Neuron (in vitro differentiated cells): ENCODE measurements at regions not wholly inside any gene's neighbourhood (a gene's known extent, or its start where the extent isn't known, plus 50 kb on each side); places are given as distances from the start of the nearest gene placed in this dataset.
"Not testable (repeated sequence)": the region's sequence is repeated elsewhere in the genome, so short reads cannot be mapped to it uniquely, and the experiment has no call there.

Source experiments
- H2AFZ ChIP-seq: one replicate; pipeline ENCODE4 v1.6.1; 2013; ENCODE audit warnings: low read depth, mild to moderate bottlenecking, inconsistent platforms, low read length, moderate library complexity
- H3K27me3 ChIP-seq: one replicate; pipeline ENCODE4 v1.6.1; 2013; ENCODE audit warnings: low read length; ENCODE audit not compliant: insufficient read depth
- H3K36me3 ChIP-seq: one replicate; pipeline ENCODE4 v1.6.1; 2013; ENCODE audit warnings: low read length; ENCODE audit not compliant: insufficient read depth
- H3K4me1 ChIP-seq: one replicate; pipeline ENCODE4 v1.6.1; 2013; ENCODE audit warnings: low read length; ENCODE audit not compliant: insufficient read depth
- H3K4me3 ChIP-seq: 2 replicates; pipeline ENCODE4 v1.5.1; 2013; ENCODE audit warnings: mild to moderate bottlenecking, low read length, moderate library complexity
- H3K9me3 ChIP-seq: one replicate; pipeline ENCODE4 v1.6.1; 2013; ENCODE audit warnings: low read length

- Histone ChIP-seq H3K27me3 (no peaks in the 10 kb centered on the region), H3K9me3 (no peaks in the 10 kb centered on the region), H3K4me3 (no peak overlapping the region), H3K4me1 (no peaks in the 10 kb centered on the region), H3K36me3 (no peaks in the 10 kb centered on the region), H2AFZ (no peak overlapping the region)
These were observed 134.9 kb downstream of the OTOL1 start for GRCh38 chr3:161631536-161631935.

- H3K9me3 ChIP-seq = no peaks in the 10 kb centered on the region
- no peaks in the 10 kb centered on the region for H3K36me3 ChIP-seq
- no peak overlapping the region for H3K4me3 ChIP-seq
- no peaks in the 10 kb centered on the region for H3K27me3 ChIP-seq
- no peaks in the 10 kb centered on the region for H3K4me1 ChIP-seq
- no peak overlapping the region for H2AFZ ChIP-seq
These were observed 141.0 kb downstream of the OTOL1 start for GRCh38 chr3:161637559-161637958.

GRCh38 chr3:161639095-161639494 lies 142.5 kb downstream of the OTOL1 start:
- not testable (repeated sequence) for H2AFZ ChIP-seq, H3K27me3 ChIP-seq, H3K4me3 ChIP-seq, H3K9me3 ChIP-seq, H3K4me1 ChIP-seq, H3K36me3 ChIP-seq

- H3K9me3 ChIP-seq = no peaks in the 10 kb centered on the region
- H3K27me3 ChIP-seq = no peaks in the 10 kb centered on the region
- no peak overlapping the region for H3K4me3 ChIP-seq
- H3K36me3 ChIP-seq = no peaks in the 10 kb centered on the region
- no peak overlapping the region for H2AFZ ChIP-seq
- H3K4me1 ChIP-seq = peaks cover 4% of the 10 kb centered on the region
These were observed 143.6 kb downstream of the OTOL1 start for GRCh38 chr3:161640181-161640580.

GRCh38 chr3:161641287-161641686 lies 144.7 kb downstream of the OTOL1 start:
- no peak overlapping the region for H3K4me3 ChIP-seq
- H3K27me3 ChIP-seq = no peaks in the 10 kb centered on the region
- H3K36me3 ChIP-seq = no peaks in the 10 kb centered on the region
- peaks cover 7% of the 10 kb centered on the region for H3K4me1 ChIP-seq
- H3K9me3 ChIP-seq = no peaks in the 10 kb centered on the region
- no peak overlapping the region for H2AFZ ChIP-seq

- no peaks in the 10 kb centered on the region for H3K36me3 ChIP-seq
- H3K9me3 ChIP-seq = no peaks in the 10 kb centered on the region
- H3K4me1 ChIP-seq = peaks cover 7% of the 10 kb centered on the region
- no peak overlapping the region for H3K4me3 ChIP-seq
- H3K27me3 ChIP-seq = no peaks in the 10 kb centered on the region
- H2AFZ ChIP-seq = peak overlapping the region; percentile 22
These were observed 148.5 kb downstream of the OTOL1 start for GRCh38 chr3:161644891-161645635.

- no peak overlapping the region for H3K4me3 ChIP-seq
- H3K27me3 ChIP-seq = no peaks in the 10 kb centered on the region
- H3K4me1 ChIP-seq = peaks cover 7% of the 10 kb centered on the region
- H3K9me3 ChIP-seq = no peaks in the 10 kb centered on the region
- no peaks in the 10 kb centered on the region for H3K36me3 ChIP-seq
- no peak overlapping the region for H2AFZ ChIP-seq
These were observed 151.4 kb downstream of the OTOL1 start for GRCh38 chr3:161647936-161648470.

GRCh38 chr3:161649900-161650484 lies 153.4 kb downstream of the OTOL1 start:
- H3K36me3 ChIP-seq = no peaks in the 10 kb centered on the region
- H3K4me1 ChIP-seq = peaks cover 4% of the 10 kb centered on the region
- no peak overlapping the region for H3K4me3 ChIP-seq
- H3K27me3 ChIP-seq = no peaks in the 10 kb centered on the region
- no peak overlapping the region for H2AFZ ChIP-seq
- H3K9me3 ChIP-seq = no peaks in the 10 kb centered on the region

GRCh38 chr3:161657786-161658185 lies 161.2 kb downstream of the OTOL1 start:
- Histone ChIP-seq H2AFZ (no peak overlapping the region), H3K4me3 (no peak overlapping the region), H3K4me1 (no peaks in the 10 kb centered on the region), H3K9me3 (no peaks in the 10 kb centered on the region), H3K27me3 (no peaks in the 10 kb centered on the region), H3K36me3 (no peaks in the 10 kb centered on the region)

- H3K9me3 ChIP-seq = peaks cover 3% of the 10 kb centered on the region
- H2AFZ ChIP-seq = no peak overlapping the region
- H3K27me3 ChIP-seq = no peaks in the 10 kb centered on the region
- no peaks in the 10 kb centered on the region for H3K36me3 ChIP-seq
- peaks cover 6% of the 10 kb centered on the region for H3K4me1 ChIP-seq
- H3K4me3 ChIP-seq = no peak overlapping the region
These were observed 174.5 kb downstream of the OTOL1 start for GRCh38 chr3:161671141-161671540.

- no peak overlapping the region for H2AFZ ChIP-seq
- no peaks in the 10 kb centered on the region for H3K36me3 ChIP-seq
- H3K9me3 ChIP-seq = peaks cover 3% of the 10 kb centered on the region
- H3K4me3 ChIP-seq = no peak overlapping the region
- no peaks in the 10 kb centered on the region for H3K27me3 ChIP-seq
- peaks cover 6% of the 10 kb centered on the region for H3K4me1 ChIP-seq
These were observed 175.9 kb downstream of the OTOL1 start for GRCh38 chr3:161672478-161672877.

GRCh38 chr3:161673866-161674265 lies 177.3 kb downstream of the OTOL1 start:
- Histone ChIP-seq H3K36me3 (no peaks in the 10 kb centered on the region), H3K27me3 (no peaks in the 10 kb centered on the region), H3K4me3 (no peak overlapping the region), H3K9me3 (peaks cover 3% of the 10 kb centered on the region), H2AFZ (no peak overlapping the region), H3K4me1 (peaks cover 6% of the 10 kb centered on the region)

GRCh38 chr3:161674402-161674801 lies 177.8 kb downstream of the OTOL1 start:
- Histone ChIP-seq H3K27me3 (no peaks in the 10 kb centered on the region), H3K4me1 (peaks cover 6% of the 10 kb centered on the region), H3K36me3 (no peaks in the 10 kb centered on the region), H3K4me3 (no peak overlapping the region), H3K9me3 (no peaks in the 10 kb centered on the region), H2AFZ (no peak overlapping the region)
